ENCODE measurements at regions not wholly inside any gene's neighbourhood (a gene's known extent, or its start where the extent isn't known, plus 50 kb on each side); places are given as distances from the start of the nearest gene placed in this dataset.

GRCh38 chr2:441258-442022 is 153.5 kb upstream of the ALKAL2 start:
- WGBS (ENCODE audit: low lambda C conversion rate): 24% methylated on average over 16 of the region's 16 CpGs
- in situ Hi-C loops (cut with HindIII; ENCODE audit: extremely low pct_ligation_motif_present, low pct_unique_long_range_greater_than_20kb): no loop called here
- TF ChIP-seq MYNN (CRISPR knock-in tag; IDR thresholded peaks at IDR 0.05; ENCODE audit: low read depth) (no peak), ZBTB33 (CRISPR knock-in tag; IDR thresholded peaks at IDR 0.05) (no peak), HNRNPH1 (optimal IDR thresholded peaks at IDR 0.05; ENCODE audit: low read depth, low read length) (no peak), KLF15 (CRISPR knock-in tag; IDR thresholded peaks at IDR 0.05; ENCODE audit: borderline replicate concordance) (no peak), FOXK1 (CRISPR knock-in tag; IDR thresholded peaks at IDR 0.05; ENCODE audit: borderline replicate concordance, low read depth) (no peak), FOXA1 (IDR thresholded peaks at IDR 0.05) (no peak), FOXA1 (CRISPR knock-in tag; IDR thresholded peaks at IDR 0.05) (no peak), TMF1 (CRISPR knock-in tag; IDR thresholded peaks at IDR 0.05; ENCODE audit: low read depth) (no peak), CCDC6 (CRISPR knock-in tag; IDR thresholded peaks at IDR 0.05) (no peak), SALL2 (CRISPR knock-in tag; IDR thresholded peaks at IDR 0.05) (no peak), ZNF83 (CRISPR knock-in tag; IDR thresholded peaks at IDR 0.05; ENCODE audit: borderline replicate concordance) (no peak), ZBTB10 (CRISPR knock-in tag; IDR thresholded peaks at IDR 0.05; ENCODE audit: borderline replicate concordance) (no peak), MEIS2 (CRISPR knock-in tag; IDR thresholded peaks at IDR 0.05) (no peak), ZNF260 (CRISPR knock-in tag; IDR thresholded peaks at IDR 0.05; ENCODE audit: borderline replicate concordance, low read depth) (no peak), ZNF713 (CRISPR knock-in tag; IDR thresholded peaks at IDR 0.05) (no peak), KLF12 (CRISPR knock-in tag; IDR thresholded peaks at IDR 0.05; ENCODE audit: borderline replicate concordance) (no peak), KLF11 (CRISPR knock-in tag; IDR thresholded peaks at IDR 0.05) (no peak), SKIL (CRISPR knock-in tag; IDR thresholded peaks at IDR 0.05; ENCODE audit: borderline replicate concordance) (no peak)

More at GRCh38 chr2:441258-442022, 153.5 kb upstream of the ALKAL2 start:
- DNase-seq (ENCODE audit: low spot score): no peak
- Histone ChIP-seq H4K20me1 (ENCODE audit: insufficient read depth, low read length) (no peaks in the 10 kb centered on the region; the same call in 1 of the 2 replicates), H3K4me1 (ENCODE audit: insufficient read depth, low read length) (no peaks in the 10 kb centered on the region), H3K27me3 (ENCODE audit: control insufficient read depth in 1 of 2, insufficient read depth in 2 of 2, low read length in 2 of 2) (peaks cover 6 to 59% of the 10 kb centered on the region in 2 experiments), H3K79me2 (ENCODE audit: insufficient read depth, low read length) (no peaks in the 10 kb centered on the region), H3K9ac (ENCODE audit: insufficient read depth, low read depth, low read length) (no peak overlapping the region), H2AFZ (ENCODE audit: low read length) (no peak overlapping the region), H3K9me3 (ENCODE audit: low read length) (no peaks in the 10 kb centered on the region), H3K4me2 (ENCODE audit: low read depth, low read length) (no peak overlapping the region), H3K27ac (ENCODE audit: extremely low read length, insufficient read depth, low read length) (no peak overlapping the region), H3K4me3 (replicated peaks in 1 of 3; ENCODE audit: insufficient read depth in 1 of 3, low read depth in 2 of 3, low read length in 3 of 3) (no peak overlapping the region), H3K36me3 (replicated peaks in 1 of 2; ENCODE audit: control insufficient read depth in 1 of 2, insufficient read depth in 2 of 2, low read length in 2 of 2) (no peaks in the 10 kb centered on the region)
- CTCF ChIA-PET (ENCODE audit: low intra/inter-chr PET ratio, low total read pairs): no interaction called here
- intact Hi-C loops (cut with micrococcal nuclease; ENCODE audit: unreplicated experiment): loop anchor here (2.0 kb wide), 1 partner anchor 53 kb away; no protein-coding TSS in a partner anchor
- POLR2A ChIA-PET: no interaction called here
- no peak for FAIRE-seq
- BruUV-seq (replicated peaks): no TSS peak
- ATAC-seq: peak; percentile 23; the same call in 2 of the 3 replicates

Data from HepG2 (cell line).